Memory B cell (primary cell): ENCODE measurements at regions not wholly inside any gene's neighbourhood (a gene's known extent, or its start where the extent isn't known, plus 50 kb on each side); places are given as distances from the start of the nearest gene placed in this dataset.
"Not testable (repeated sequence)": the region's sequence is repeated elsewhere in the genome, so short reads cannot be mapped to it uniquely, and the experiment has no call there.

ENCODE experiments used
- ATAC-seq: fragments of 150-1000 bp; cut with Tn5 transposase; 2 replicates; pipeline ENCODE4 v1.10.0; 2021; ENCODE audit warnings: low read depth, mild to moderate bottlenecking, moderate library complexity
- DNase-seq, 2 donors: peaks; one replicate each; pipeline ENCODE4 v3.0.0; 2022; ENCODE audit warnings: low spot score in 2 of 2
- H3K27ac Mint-ChIP-seq: one replicate; pipeline ENCODE4 v1.8.0; 2022; ENCODE audit warnings: mild to moderate bottlenecking, moderate library complexity, mixed read lengths
- H3K27me3 Mint-ChIP-seq: one replicate; pipeline ENCODE4 v1.8.0; 2022; ENCODE audit warnings: mixed read lengths
- H3K36me3 Mint-ChIP-seq: one replicate; pipeline ENCODE4 v1.8.0; 2022; ENCODE audit warnings: mild to moderate bottlenecking, mixed read lengths
- H3K4me1 Mint-ChIP-seq: one replicate; pipeline ENCODE4 v1.8.0; 2022; ENCODE audit warnings: mixed read lengths
- H3K4me3 Mint-ChIP-seq: one replicate; pipeline ENCODE4 v1.8.0; 2022; ENCODE audit warnings: mild to moderate bottlenecking, moderate library complexity, mixed read lengths
- H3K9me3 Mint-ChIP-seq: one replicate; pipeline ENCODE4 v1.8.0; 2022; ENCODE audit warnings: mixed read lengths

DNA sequence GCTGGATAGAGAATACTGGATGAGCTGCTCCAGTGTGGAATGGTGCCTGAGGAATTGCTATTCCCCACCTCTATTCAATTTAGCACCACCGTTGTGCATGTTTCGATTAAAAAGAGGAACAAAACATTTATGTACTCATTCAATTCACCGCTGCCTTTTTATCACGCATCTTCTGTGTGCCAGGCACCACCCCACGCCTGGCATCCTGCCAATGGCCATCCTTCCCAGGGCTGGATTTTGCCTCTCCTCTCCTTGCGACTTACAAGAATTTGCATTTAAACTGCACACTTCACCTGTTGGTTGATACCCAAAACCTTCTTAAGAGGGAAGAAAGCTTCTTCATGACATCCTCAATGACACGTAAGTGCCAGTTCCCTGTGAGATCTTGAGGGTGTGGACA, 110.2 kb upstream of the DPP6 start:
- no peaks in the 10 kb centered on the region for H3K9me3 Mint-ChIP-seq
- no peaks in the 10 kb centered on the region for H3K36me3 Mint-ChIP-seq
- H3K4me1 Mint-ChIP-seq = no peaks in the 10 kb centered on the region
- no peak overlapping the region for H3K4me3 Mint-ChIP-seq
- no peak for ATAC-seq
- H3K27me3 Mint-ChIP-seq = no peaks in the 10 kb centered on the region
- DNase-seq = no peak
- no peak overlapping the region for H3K27ac Mint-ChIP-seq

DNA sequence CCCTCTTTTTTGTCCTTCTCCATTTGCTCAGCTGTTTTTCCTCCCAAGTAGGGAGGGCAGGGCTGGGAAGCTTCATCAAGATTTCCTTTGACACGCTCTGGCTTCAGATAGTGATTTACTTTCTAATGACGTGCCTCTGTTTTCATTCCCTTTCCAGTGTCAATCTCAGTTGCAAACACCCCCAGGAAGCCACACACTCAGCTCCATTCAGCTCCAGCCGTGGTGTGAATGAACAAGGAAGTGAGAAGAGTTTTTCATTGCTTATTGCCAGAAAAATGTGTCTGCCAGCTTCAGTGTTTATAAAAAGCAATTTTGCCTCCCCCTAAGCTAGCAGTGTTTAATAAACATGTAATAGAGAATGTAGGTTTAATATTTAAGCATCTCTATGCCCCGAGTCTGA, 108.7 kb upstream of the DPP6 start:
- H3K27ac Mint-ChIP-seq = no peak overlapping the region
- H3K27me3 Mint-ChIP-seq = no peaks in the 10 kb centered on the region
- H3K4me1 Mint-ChIP-seq = no peaks in the 10 kb centered on the region
- H3K9me3 Mint-ChIP-seq = no peaks in the 10 kb centered on the region
- no peak overlapping the region for H3K4me3 Mint-ChIP-seq
- H3K36me3 Mint-ChIP-seq = no peaks in the 10 kb centered on the region
- no peak for DNase-seq
- no peak for ATAC-seq

DNA sequence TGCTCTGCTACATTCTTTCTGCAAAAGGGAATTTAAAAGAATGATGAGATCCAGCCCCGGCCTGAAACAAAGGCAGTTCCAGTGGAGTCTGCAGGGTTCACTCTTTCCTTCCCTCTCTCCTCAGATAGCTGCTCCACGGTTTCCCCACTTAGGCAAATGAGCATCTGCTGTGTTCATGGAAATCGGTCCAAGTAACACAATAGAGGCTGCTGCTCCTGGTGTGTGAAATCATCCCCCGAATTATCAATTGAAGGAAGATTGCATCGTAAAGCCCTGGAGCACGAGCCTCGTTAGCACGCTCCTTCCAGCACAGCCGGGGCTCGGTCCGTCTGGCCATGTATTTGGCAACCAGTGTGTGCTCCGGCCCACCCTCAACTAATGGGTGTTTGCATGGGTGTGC, 108.3 kb upstream of the DPP6 start:
- Mint-ChIP-seq H3K36me3 (no peaks in the 10 kb centered on the region), H3K4me1 (no peaks in the 10 kb centered on the region), H3K27ac (no peak overlapping the region)

DNA sequence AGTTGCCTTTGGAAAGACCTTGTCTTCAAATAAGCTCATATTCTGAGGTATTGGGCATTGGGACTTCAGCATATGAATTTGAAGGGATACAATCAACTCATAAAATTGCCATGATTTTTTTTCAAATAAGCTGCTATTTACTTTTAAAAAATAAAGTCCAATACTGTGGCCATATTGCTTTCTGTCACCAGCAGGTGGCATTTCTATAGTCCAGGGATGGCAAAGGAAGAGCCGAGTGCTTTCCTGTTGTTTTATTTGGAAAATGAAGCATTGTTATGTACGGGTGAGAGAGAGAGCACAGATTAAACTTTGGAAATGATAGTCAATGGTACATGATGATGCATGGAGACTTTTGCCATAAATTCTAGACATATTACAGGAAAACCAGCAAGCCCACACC, 104.1 kb upstream of the DPP6 start:
- H3K4me1 Mint-ChIP-seq = no peaks in the 10 kb centered on the region
- no peak for ATAC-seq
- no peak overlapping the region for H3K27ac Mint-ChIP-seq
- H3K36me3 Mint-ChIP-seq = no peaks in the 10 kb centered on the region
- no peaks in the 10 kb centered on the region for H3K27me3 Mint-ChIP-seq
- DNase-seq = no peak
- no peak overlapping the region for H3K4me3 Mint-ChIP-seq
- H3K9me3 Mint-ChIP-seq = peaks cover 2% of the 10 kb centered on the region

More for the DNA sequence above, 108.3 kb upstream of the DPP6 start:
- DNase-seq (no peak), ATAC-seq (no peak)
- no peaks in the 10 kb centered on the region for H3K9me3 Mint-ChIP-seq
- no peaks in the 10 kb centered on the region for H3K27me3 Mint-ChIP-seq
- no peak overlapping the region for H3K4me3 Mint-ChIP-seq

DNA sequence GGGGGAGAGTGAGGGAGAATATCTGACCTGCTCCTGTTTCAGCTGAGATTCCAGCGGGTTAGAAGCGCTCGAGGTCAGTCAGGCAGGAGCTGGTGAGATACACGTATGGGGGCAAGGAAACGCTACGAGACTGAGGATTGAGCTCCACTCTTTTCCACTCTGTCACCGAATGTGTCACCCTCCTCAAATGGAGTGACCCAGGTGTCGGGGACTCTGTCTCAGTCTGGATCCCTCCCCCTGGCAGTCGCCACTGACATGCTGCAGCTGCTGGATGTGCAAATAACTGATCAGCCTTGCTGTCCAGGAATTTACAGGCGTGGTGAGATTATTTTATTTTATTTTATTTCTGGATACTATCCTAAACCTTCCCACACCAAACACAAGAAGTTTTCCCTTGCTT, 100.9 kb upstream of the DPP6 start:
- H3K27me3 Mint-ChIP-seq = no peaks in the 10 kb centered on the region
- H3K4me1 Mint-ChIP-seq = no peaks in the 10 kb centered on the region
- ATAC-seq (no peak), DNase-seq (no peak)
- no peaks in the 10 kb centered on the region for H3K36me3 Mint-ChIP-seq
- H3K9me3 Mint-ChIP-seq = peaks cover 5% of the 10 kb centered on the region
- H3K4me3 Mint-ChIP-seq = no peak overlapping the region
- H3K27ac Mint-ChIP-seq = no peak overlapping the region

DNA sequence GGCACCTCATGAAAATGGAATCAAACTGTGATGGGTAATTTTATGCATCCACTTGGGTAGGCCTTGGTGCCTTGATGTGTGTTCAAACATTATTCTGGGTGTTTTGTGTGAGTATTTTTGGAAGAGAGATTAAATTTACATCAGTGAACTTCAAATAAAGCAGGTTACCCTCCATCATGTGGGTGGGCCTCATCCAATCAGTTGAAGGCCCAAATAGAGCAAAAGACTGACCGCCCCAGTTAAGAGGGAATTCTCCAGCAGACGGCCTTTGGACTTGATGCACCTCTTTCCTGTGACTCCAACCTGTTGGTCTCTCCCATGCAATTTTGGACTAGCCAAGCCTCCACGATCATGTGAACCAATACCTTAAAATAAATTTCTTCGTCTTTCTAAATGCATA, 97.7 kb upstream of the DPP6 start:
- Mint-ChIP-seq H3K36me3 (no peaks in the 10 kb centered on the region), H3K27ac (no peak overlapping the region), H3K4me3 (no peak overlapping the region), H3K27me3 (no peaks in the 10 kb centered on the region), H3K4me1 (no peaks in the 10 kb centered on the region), H3K9me3 (peaks cover 6% of the 10 kb centered on the region)
- ATAC-seq (no peak), DNase-seq (no peak)

DNA sequence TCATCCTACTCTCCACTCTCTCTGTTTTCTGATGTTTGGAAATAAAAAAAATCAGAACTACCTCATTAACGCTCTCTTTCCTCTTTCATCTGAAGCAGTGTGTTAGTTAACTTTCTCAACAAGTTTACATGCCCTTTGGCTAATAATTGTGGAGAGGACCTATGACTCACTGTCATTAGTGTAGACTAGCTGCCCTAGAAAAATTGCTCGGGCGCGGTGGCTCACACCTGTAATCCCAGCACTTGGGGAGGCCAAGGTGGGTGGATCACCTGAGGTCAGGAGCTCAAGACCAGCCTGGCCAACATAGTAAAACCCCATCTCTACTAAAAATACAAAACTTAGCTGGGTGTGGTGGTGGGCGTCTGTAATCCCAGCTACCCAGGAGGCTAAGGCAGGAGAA, 94.5 kb upstream of the DPP6 start:
- H3K27ac Mint-ChIP-seq, H3K9me3 Mint-ChIP-seq, ATAC-seq, H3K27me3 Mint-ChIP-seq, H3K4me3 Mint-ChIP-seq, H3K36me3 Mint-ChIP-seq, DNase-seq, H3K4me1 Mint-ChIP-seq: not testable (repeated sequence)

DNA sequence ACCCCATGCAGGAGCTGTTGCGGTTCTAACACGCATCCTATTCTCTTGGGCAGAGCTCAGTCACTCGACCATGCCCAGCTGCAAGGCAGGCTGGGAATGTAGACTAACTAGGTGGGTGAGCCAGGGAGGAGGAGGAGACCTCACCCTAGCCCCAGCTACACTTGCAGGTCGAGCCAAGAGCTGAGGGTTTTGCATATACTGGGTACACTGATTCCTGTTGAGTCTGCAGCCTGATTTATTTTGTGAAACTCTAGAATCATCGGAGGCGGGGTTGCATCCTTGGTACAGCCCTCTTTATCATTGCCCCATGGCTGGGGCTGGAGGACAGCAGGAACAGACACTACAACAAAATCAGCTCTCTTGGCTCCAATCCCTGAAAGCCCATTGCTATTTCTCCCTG, 93.8 kb upstream of the DPP6 start:
- not testable (repeated sequence) for H3K27ac Mint-ChIP-seq, H3K36me3 Mint-ChIP-seq, H3K4me3 Mint-ChIP-seq, H3K27me3 Mint-ChIP-seq, H3K4me1 Mint-ChIP-seq, H3K9me3 Mint-ChIP-seq, DNase-seq, ATAC-seq

DNA sequence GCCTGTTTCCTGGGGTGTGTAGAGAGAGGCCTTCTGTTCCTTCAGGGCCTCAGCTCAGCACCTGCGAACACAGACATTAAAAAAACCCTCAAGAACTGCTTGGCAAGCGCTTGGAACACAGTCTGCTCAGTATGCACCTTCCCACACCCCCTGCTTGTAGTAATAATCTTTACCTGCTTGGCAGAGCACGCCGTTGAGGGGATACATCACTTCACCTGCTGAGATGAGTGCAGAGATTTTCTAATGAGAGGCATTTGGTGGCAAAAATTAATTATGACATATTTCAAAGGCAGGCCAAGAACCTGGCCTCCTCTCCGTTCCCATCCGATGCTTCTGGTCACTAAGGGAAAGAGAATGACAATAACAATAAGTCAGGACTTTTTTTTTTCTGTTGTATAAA, 93.4 kb upstream of the DPP6 start:
- not testable (repeated sequence) for H3K36me3 Mint-ChIP-seq, H3K4me3 Mint-ChIP-seq, H3K4me1 Mint-ChIP-seq, H3K27me3 Mint-ChIP-seq, H3K9me3 Mint-ChIP-seq, ATAC-seq, DNase-seq, H3K27ac Mint-ChIP-seq

DNA sequence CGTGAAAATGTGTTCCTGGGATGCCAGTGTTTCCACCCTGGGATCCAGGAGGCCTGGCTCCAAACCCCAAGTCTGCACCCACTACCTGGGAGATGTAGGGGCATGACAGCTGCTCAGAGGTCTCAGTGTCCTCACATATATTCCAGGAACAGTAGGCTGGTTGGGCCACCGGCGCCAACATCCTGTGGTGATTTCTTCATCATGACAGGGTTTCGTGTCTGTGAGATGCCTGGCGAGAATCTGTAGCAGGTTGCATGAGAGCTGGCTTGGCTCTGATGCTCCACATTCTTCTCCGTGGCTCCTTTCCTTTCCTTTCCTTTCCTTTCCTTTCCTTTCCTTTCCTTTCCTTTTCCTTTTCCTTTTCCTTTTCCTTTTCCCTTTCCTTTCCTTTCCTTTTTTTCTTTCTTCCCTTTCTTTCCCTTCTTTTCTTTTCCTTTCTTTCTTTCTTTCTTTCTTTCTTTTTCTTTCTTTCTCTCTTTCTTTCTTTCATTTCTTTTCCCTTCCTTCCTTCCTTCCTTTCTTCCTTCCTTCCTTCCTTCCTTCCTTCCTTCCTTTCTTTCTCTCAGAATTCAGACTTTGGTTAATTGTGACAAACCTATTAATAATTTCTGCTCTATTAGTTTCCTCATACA, 87.6 kb upstream of the DPP6 start:
- not testable (repeated sequence) for H3K9me3 Mint-ChIP-seq, ATAC-seq

DNA sequence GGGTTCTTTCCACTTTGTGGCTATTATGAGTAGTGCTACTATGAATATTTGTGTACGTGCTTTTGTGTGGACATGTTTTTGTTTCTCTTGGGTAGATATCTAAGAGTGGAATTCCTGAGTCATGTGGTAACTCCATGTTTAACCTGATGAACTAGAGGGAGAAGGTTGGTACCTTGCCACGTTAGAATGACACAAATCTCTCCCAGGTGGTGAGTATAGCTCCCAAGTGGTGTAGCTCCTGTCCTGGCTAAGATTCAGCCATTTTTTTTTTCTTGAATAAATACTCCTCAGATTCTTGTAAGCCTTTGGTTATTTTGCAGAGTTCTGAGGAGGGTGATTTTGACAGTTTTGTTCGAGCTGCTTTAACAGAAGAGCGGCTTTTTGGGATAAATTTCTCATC, 83.2 kb upstream of the DPP6 start:
- H3K9me3 Mint-ChIP-seq, H3K27ac Mint-ChIP-seq, H3K4me1 Mint-ChIP-seq, H3K36me3 Mint-ChIP-seq, DNase-seq, H3K4me3 Mint-ChIP-seq, ATAC-seq, H3K27me3 Mint-ChIP-seq: not testable (repeated sequence)

More for the DNA sequence above, 87.6 kb upstream of the DPP6 start:
- not testable (repeated sequence) for DNase-seq, H3K27ac Mint-ChIP-seq, H3K4me3 Mint-ChIP-seq, H3K27me3 Mint-ChIP-seq, H3K36me3 Mint-ChIP-seq, H3K4me1 Mint-ChIP-seq

DNA sequence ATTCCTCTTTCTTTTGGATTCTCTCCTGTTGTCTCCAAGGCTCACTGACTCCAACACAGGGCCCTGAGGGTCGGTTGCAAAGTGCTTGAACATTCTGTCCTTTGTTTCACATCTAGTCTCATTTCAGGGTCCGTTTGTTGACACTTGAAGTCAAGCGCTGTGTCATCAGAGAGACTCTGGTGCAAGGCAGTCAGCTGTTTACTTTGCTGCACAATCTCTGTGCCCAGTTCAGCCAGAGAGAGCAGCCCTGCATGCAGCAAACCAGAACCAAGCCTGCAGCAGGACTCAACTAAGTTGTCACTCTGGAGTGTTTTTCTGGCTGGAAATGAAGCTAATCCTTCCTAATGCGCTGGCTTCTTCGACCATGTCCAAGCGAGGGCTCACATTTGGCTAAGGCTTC, 77.6 kb upstream of the DPP6 start:
- not testable (repeated sequence) for H3K9me3 Mint-ChIP-seq, H3K27me3 Mint-ChIP-seq, H3K4me1 Mint-ChIP-seq, DNase-seq, H3K4me3 Mint-ChIP-seq, H3K36me3 Mint-ChIP-seq, ATAC-seq, H3K27ac Mint-ChIP-seq

DNA sequence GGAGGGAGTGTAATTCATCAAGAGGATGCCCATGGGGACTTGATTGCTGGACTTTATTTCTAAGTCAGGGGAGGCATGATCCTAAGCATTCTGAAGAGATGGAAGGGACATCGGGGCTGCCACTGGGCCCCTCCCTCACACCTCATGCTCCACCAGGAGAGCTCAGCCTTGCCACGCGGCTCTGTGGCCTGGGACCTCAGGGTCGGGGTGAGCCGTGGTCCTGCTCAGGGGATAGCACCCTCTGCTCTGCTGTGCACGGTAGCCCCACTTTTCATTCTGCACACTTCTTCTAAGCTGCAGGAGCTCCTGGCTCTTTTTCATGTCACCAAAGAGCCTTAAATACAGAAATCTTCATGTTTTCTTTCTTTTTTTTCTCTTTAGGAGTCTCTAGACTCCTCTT, 75.5 kb upstream of the DPP6 start:
- H3K27me3 Mint-ChIP-seq, H3K9me3 Mint-ChIP-seq, H3K27ac Mint-ChIP-seq, ATAC-seq, H3K36me3 Mint-ChIP-seq, H3K4me1 Mint-ChIP-seq, DNase-seq, H3K4me3 Mint-ChIP-seq: not testable (repeated sequence)

DNA sequence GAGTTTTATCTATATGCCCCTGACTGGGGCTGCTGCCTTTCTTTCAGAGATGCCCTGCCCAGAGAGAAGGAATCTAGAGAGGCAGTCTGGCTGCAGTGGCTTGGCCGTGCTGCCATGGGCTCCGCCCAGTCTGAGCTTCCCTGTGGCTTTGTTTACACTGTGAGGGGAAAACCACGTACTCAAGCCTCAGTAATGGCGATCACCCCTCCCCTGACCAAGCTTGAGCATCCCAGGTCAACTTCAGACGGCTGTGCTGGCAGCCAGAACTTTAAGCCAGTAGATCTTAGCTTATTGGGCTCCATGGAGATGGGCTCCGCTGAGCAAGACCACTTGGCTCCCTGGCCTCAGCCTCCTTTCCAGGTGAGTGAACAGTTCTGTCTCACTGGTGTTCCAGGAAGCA, 69.0 kb upstream of the DPP6 start:
- H3K9me3 Mint-ChIP-seq, H3K36me3 Mint-ChIP-seq, H3K27me3 Mint-ChIP-seq, H3K4me3 Mint-ChIP-seq, H3K27ac Mint-ChIP-seq, ATAC-seq, DNase-seq, H3K4me1 Mint-ChIP-seq: not testable (repeated sequence)

DNA sequence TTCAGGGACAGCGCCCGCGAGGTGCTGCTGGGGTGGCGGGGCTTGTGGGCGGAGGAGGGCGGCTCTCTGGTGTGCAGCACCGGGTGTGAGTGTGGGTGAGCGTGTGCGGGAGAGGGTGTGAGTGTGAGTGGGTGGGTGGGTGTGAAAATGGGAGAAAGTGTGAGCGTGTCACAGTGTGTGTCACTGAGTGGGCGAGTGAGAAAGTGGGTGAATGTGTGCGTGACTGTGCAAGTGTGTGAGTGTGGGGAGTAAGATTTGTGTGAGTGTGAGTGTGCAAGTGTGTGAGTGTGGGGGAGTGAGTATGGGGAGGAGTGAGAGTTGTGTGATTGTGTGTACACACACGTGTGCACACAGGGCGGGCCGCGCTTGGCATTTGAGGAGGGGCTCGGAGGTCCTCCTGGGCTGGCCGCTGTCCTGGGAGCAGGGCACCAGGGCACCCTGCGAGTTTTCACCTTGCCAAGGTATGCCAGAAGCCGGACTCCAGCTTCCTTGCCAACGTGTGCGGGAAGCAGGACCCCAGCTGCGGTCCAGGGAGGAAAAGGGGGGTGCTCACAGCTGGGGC, 63.1 kb upstream of the DPP6 start:
- H3K4me3 Mint-ChIP-seq, H3K4me1 Mint-ChIP-seq, DNase-seq, ATAC-seq, H3K36me3 Mint-ChIP-seq, H3K27ac Mint-ChIP-seq, H3K27me3 Mint-ChIP-seq, H3K9me3 Mint-ChIP-seq: not testable (repeated sequence)
